H9 (cell line): ENCODE measurements at regions not wholly inside any gene's neighbourhood (a gene's known extent, or its start where the extent isn't known, plus 50 kb on each side); places are given as distances from the start of the nearest gene placed in this dataset.

Experiments used
- DNase-seq: peaks from one replicate; pipeline ENCODE4 v3.0.0-alpha.2; 2017
- H2AFZ ChIP-seq: one replicate; pipeline ENCODE4 v1.6.1; 2013; ENCODE audit warnings: mild to moderate bottlenecking, low read length, control low read depth, moderate library complexity
- H2AK5ac ChIP-seq: 2 replicates; pipeline ENCODE4 v1.6.1; 2013; ENCODE audit warnings: low read length, control low read depth, mixed read lengths; ENCODE audit not compliant: insufficient read length
- H2BK120ac ChIP-seq: one replicate; pipeline ENCODE4 v1.6.1; 2013; ENCODE audit warnings: low read depth, mild to moderate bottlenecking, low read length, control low read depth, inconsistent platforms; ENCODE audit not compliant: poor library complexity, severe bottlenecking
- H2BK12ac ChIP-seq: 2 replicates; pipeline ENCODE4 v1.6.1; 2013; ENCODE audit warnings: low read length, control low read depth, mixed read lengths, low read depth; ENCODE audit not compliant: insufficient read length
- H2BK15ac ChIP-seq: 2 replicates; pipeline ENCODE4 v1.6.1; 2013; ENCODE audit warnings: low read depth, low read length, control low read depth
- H2BK20ac ChIP-seq: one replicate; pipeline ENCODE4 v1.6.1; 2013; ENCODE audit warnings: low read depth, mild to moderate bottlenecking, low read length, control low read depth, inconsistent platforms; ENCODE audit not compliant: poor library complexity, severe bottlenecking
- H2BK5ac ChIP-seq: 2 replicates; pipeline ENCODE4 v1.6.1; 2013; ENCODE audit warnings: low read length, control low read depth, mixed read lengths; ENCODE audit not compliant: insufficient read length
- H3K14ac ChIP-seq: 2 replicates; pipeline ENCODE4 v1.6.1; 2013; ENCODE audit warnings: low read length, control low read depth; ENCODE audit not compliant: insufficient read depth
- H3K18ac ChIP-seq: 2 replicates; pipeline ENCODE4 v1.6.1; 2013; ENCODE audit warnings: low read depth, mild to moderate bottlenecking, mixed read lengths, low read length, control low read depth; ENCODE audit not compliant: insufficient read length
- H3K23ac ChIP-seq: 2 replicates; pipeline ENCODE4 v1.6.1; 2013; ENCODE audit warnings: low read length, control low read depth, mixed read lengths, low read depth; ENCODE audit not compliant: insufficient read length
- H3K23me2 ChIP-seq: 2 replicates; pipeline ENCODE4 v1.6.1; 2013; ENCODE audit warnings: low read depth, mild to moderate bottlenecking, mixed read lengths, low read length, control low read depth; ENCODE audit not compliant: insufficient read length, poor library complexity, severe bottlenecking
- H3K27ac ChIP-seq: 2 replicates; pipeline ENCODE4 v1.5.1; 2013; ENCODE audit warnings: low read length, control low read depth, mixed read lengths, low read depth; ENCODE audit not compliant: insufficient read length
- H3K27me3 ChIP-seq: 2 replicates; pipeline ENCODE4 v1.6.1; 2013; ENCODE audit warnings: low read length, control low read depth, inconsistent platforms; ENCODE audit not compliant: insufficient read depth
- H3K4ac ChIP-seq: 2 replicates; pipeline ENCODE4 v1.6.1; 2013; ENCODE audit warnings: low read depth, mild to moderate bottlenecking, control low read depth, inconsistent platforms, low read length, moderate library complexity
- H3K4me1 ChIP-seq: 2 replicates; pipeline ENCODE4 v1.6.1; 2013; ENCODE audit warnings: low read length, control low read depth, inconsistent platforms; ENCODE audit not compliant: insufficient read depth
- H3K4me2 ChIP-seq: 2 replicates; pipeline ENCODE4 v1.6.1; 2013; ENCODE audit warnings: low read length, control low read depth, mixed read lengths; ENCODE audit not compliant: insufficient read length, insufficient read depth
- H3K56ac ChIP-seq: 2 replicates; pipeline ENCODE4 v1.6.1; 2013; ENCODE audit warnings: low read depth, mild to moderate bottlenecking, mixed read lengths, low read length, control low read depth; ENCODE audit not compliant: insufficient read length
- H3K79me1 ChIP-seq: 2 replicates; pipeline ENCODE4 v1.6.1; 2013; ENCODE audit warnings: low read depth, mild to moderate bottlenecking, moderate library complexity, low read length, control low read depth, inconsistent platforms; ENCODE audit not compliant: insufficient read depth, poor library complexity, severe bottlenecking
- H3K79me2 ChIP-seq: 2 replicates; pipeline ENCODE4 v1.6.1; 2013; ENCODE audit warnings: low read length, control low read depth, inconsistent platforms; ENCODE audit not compliant: insufficient read depth
- H3K9ac ChIP-seq: 2 replicates; pipeline ENCODE4 v1.6.1; 2013; ENCODE audit warnings: low read length, control low read depth, mixed read lengths; ENCODE audit not compliant: insufficient read length; ENCODE audit errors: extremely low read depth
- H3K9me3 ChIP-seq: one replicate; pipeline ENCODE4 v1.6.1; 2013; ENCODE audit warnings: low read depth, low read length, inconsistent platforms; ENCODE audit not compliant: control insufficient read depth
- H3T11ph ChIP-seq: one replicate; pipeline ENCODE4 v1.6.1; 2013; ENCODE audit warnings: mild to moderate bottlenecking, low read length, control low read depth, inconsistent platforms
- H4K20me1 ChIP-seq: one replicate; pipeline ENCODE4 v1.6.1; 2013; ENCODE audit not compliant: control insufficient read depth, insufficient read length, insufficient read depth
- H4K5ac ChIP-seq: 2 replicates; pipeline ENCODE4 v1.6.1; 2013; ENCODE audit warnings: low read depth, mild to moderate bottlenecking, mixed read lengths, low read length, control low read depth; ENCODE audit not compliant: insufficient read length
- H4K8ac ChIP-seq: replicated peaks from 2 replicates; pipeline ENCODE4 v1.6.1; 2013; ENCODE audit warnings: low read length, control low read depth, mixed read lengths, low read depth; ENCODE audit not compliant: insufficient read length
- H4K91ac ChIP-seq: 2 replicates; pipeline ENCODE4 v1.6.1; 2013; ENCODE audit warnings: low read depth, mild to moderate bottlenecking, moderate library complexity, mixed read lengths, low read length, control low read depth; ENCODE audit not compliant: insufficient read length
- H3K27ac Mint-ChIP-seq, 3 experiments: 2 replicates in 2 of 3; 3 replicates in 1 of 3; pipeline ENCODE4 v1.8.0; 2020 to 2021; ENCODE audit warnings: mixed read lengths in 3 of 3, mild to moderate bottlenecking in 1 of 3, moderate library complexity in 1 of 3
- H3K27me3 Mint-ChIP-seq: 2 replicates; pipeline ENCODE4 v1.8.0; 2021; ENCODE audit warnings: low read depth, mild to moderate bottlenecking, moderate library complexity, mixed read lengths
- H3K36me3 Mint-ChIP-seq, 3 experiments: 2 replicates in 2 of 3; 3 replicates in 1 of 3; pipeline ENCODE4 v1.8.0; 2020 to 2021; ENCODE audit warnings: low read depth in 3 of 3, mixed read lengths in 3 of 3; ENCODE audit not compliant: insufficient read depth in 1 of 3
- H3K4me1 Mint-ChIP-seq, 2 experiments: 2 replicates each; pipeline ENCODE4 v1.8.0; 2020; ENCODE audit warnings: mixed read lengths in 2 of 2
- H3K4me3 Mint-ChIP-seq, 2 experiments: 2 replicates in 1 of 2; 3 replicates in 1 of 2; pipeline ENCODE4 v1.8.0; 2020 to 2021; ENCODE audit warnings: mild to moderate bottlenecking in 2 of 2, mixed read lengths in 2 of 2, moderate library complexity in 1 of 2
- H3K9me3 Mint-ChIP-seq, 2 experiments: 2 replicates in 1 of 2; 3 replicates in 1 of 2; pipeline ENCODE4 v1.8.0; 2020; ENCODE audit warnings: mild to moderate bottlenecking in 2 of 2, mixed read lengths in 2 of 2, moderate library complexity in 1 of 2
- WGBS: extraction: QIAGEN DNeasy Blood & Tissue Kit; methylation state at CpG from one replicate; pipeline ENCODE4 v1.1.7; 2013; ENCODE audit warnings: missing lambda C conversion rate, low lambda C conversion rate, mixed read lengths; ENCODE audit not compliant: insufficient read length; ENCODE audit errors: extremely low coverage; 5-methylcytosine and 5-hydroxymethylcytosine counted together
- TF ChIP-seq, protein P1 (sequence below): fragments of 200-600 bp; sonication (generic); conservative IDR thresholded peaks from 3 replicates; pipeline ENCODE4 v1.8.0; 2021; ENCODE audit warnings: antibody characterized with exemption, mild to moderate bottlenecking

- Histone ChIP-seq H2BK20ac (no peak overlapping the region), H4K5ac (no peak overlapping the region), H4K8ac (no peak overlapping the region), H2AFZ (no peak overlapping the region), H2BK15ac (no peak overlapping the region), H4K20me1 (no peaks in the 10 kb centered on the region), H2BK12ac (no peak overlapping the region), H3K4me1 (no peaks in the 10 kb centered on the region), H3K9ac (no peak overlapping the region), H3K4me2 (no peak overlapping the region), H3K27me3 (no peaks in the 10 kb centered on the region), H3K27ac (no peak overlapping the region), H2AK5ac (no peak overlapping the region), H3K79me1 (no peaks in the 10 kb centered on the region), H2BK120ac (no peak overlapping the region), H3K9me3 (peaks cover 25% of the 10 kb centered on the region), H2BK5ac (no peak overlapping the region), H3K23me2 (no peaks in the 10 kb centered on the region), H3K23ac (no peak overlapping the region), H3T11ph (no peak overlapping the region), H3K4ac (no peak overlapping the region), H3K56ac (no peak overlapping the region), H3K14ac (no peak overlapping the region), H4K91ac (no peak overlapping the region), H3K18ac (no peak overlapping the region), H3K79me2 (no peaks in the 10 kb centered on the region)
- H3K27me3 Mint-ChIP-seq = peaks cover 8% of the 10 kb centered on the region
- no peaks in the 10 kb centered on the region for H3K4me1 Mint-ChIP-seq
- DNase-seq = no peak
- peaks cover 9 to 47% (median 17%) of the 10 kb centered on the region in 3 experiments; a peak in 6 of 7 replicates for H3K36me3 Mint-ChIP-seq
- TF ChIP-seq, protein P1, sequence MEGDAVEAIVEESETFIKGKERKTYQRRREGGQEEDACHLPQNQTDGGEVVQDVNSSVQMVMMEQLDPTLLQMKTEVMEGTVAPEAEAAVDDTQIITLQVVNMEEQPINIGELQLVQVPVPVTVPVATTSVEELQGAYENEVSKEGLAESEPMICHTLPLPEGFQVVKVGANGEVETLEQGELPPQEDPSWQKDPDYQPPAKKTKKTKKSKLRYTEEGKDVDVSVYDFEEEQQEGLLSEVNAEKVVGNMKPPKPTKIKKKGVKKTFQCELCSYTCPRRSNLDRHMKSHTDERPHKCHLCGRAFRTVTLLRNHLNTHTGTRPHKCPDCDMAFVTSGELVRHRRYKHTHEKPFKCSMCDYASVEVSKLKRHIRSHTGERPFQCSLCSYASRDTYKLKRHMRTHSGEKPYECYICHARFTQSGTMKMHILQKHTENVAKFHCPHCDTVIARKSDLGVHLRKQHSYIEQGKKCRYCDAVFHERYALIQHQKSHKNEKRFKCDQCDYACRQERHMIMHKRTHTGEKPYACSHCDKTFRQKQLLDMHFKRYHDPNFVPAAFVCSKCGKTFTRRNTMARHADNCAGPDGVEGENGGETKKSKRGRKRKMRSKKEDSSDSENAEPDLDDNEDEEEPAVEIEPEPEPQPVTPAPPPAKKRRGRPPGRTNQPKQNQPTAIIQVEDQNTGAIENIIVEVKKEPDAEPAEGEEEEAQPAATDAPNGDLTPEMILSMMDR = no peak
- peaks cover 84 to 93% of the 10 kb centered on the region in 2 experiments for H3K9me3 Mint-ChIP-seq
- H3K27ac Mint-ChIP-seq = no peak overlapping the region
- no peak overlapping the region for H3K4me3 Mint-ChIP-seq
- no CpG with 5 or more reads among the region's 7 CpGs for WGBS
These were observed 579.7 kb upstream of the DPP6 start for GRCh38 chr7:153472516-153472915.
